HEK293 (cell line): ENCODE measurements at regions not wholly inside any gene's neighbourhood (a gene's known extent, or its start where the extent isn't known, plus 50 kb on each side); places are given as distances from the start of the nearest gene placed in this dataset.

Experiments
- CTCF ChIA-PET: fragments of 350-600 bp; formaldehyde crosslinking; extraction: SDS; loops from one replicate; lab custom pipeline; 2021; ENCODE audit warnings: antibody characterized with exemption; lab: Yijun Ruan, JAX
- POLR2A ChIA-PET: fragments of 300-600 bp; formaldehyde crosslinking; extraction: SDS; loops from one replicate; lab custom pipeline; 2020; ENCODE audit warnings: antibody characterized with exemption, inconsistent platforms; lab: Yijun Ruan, JAX
- H3K27ac ChIP-seq: fragments of 200-500 bp; sonication (Bioruptor generic); 2 replicates; pipeline ENCODE4 v1.5.1; 2014; ENCODE audit warnings: low read depth, low read length, control low read depth, inconsistent platforms; ENCODE audit errors: extremely low read depth
- H3K36me3 ChIP-seq, 2 experiments: fragments of 200-500 bp in 1 of 2; sonication (Bioruptor generic) in 1 of 2; 1 replicate in 1 of 2; 2 replicates in 1 of 2; pipeline ENCODE4 v1.5.1; 2014 to 2017; ENCODE audit warnings: inconsistent platforms in 2 of 2, low read length in 2 of 2; ENCODE audit not compliant: control insufficient read depth in 2 of 2, insufficient read depth in 1 of 2
- H3K4me1 ChIP-seq: fragments of 200-500 bp; sonication (Bioruptor generic); 2 replicates; pipeline ENCODE4 v1.5.1; 2014; ENCODE audit warnings: mild to moderate bottlenecking, low read length, inconsistent platforms; ENCODE audit not compliant: control insufficient read depth, insufficient read depth
- H3K4me3 ChIP-seq: 2 replicates; pipeline ENCODE4 v1.5.1; 2011; ENCODE audit warnings: low read depth, mild to moderate bottlenecking, control low read depth, low read length, moderate library complexity
- H3K9me3 ChIP-seq: fragments of 200-500 bp; sonication (Bioruptor generic); 2 replicates; pipeline ENCODE4 v1.5.1; 2014; ENCODE audit warnings: low read depth, low read length, inconsistent platforms; ENCODE audit not compliant: control insufficient read depth, insufficient read depth
- EGR2 ChIP-seq: fragments of 450-650 bp; formaldehyde crosslinking; IDR thresholded peaks from 2 replicates; pipeline ENCODE4 v1.5.1; 2016; ENCODE audit warnings: low read depth, missing biosample characterization, missing genetic modification characterization
- KLF7 ChIP-seq: fragments of 450-650 bp; formaldehyde crosslinking; IDR thresholded peaks from 2 replicates; pipeline ENCODE4 v1.5.1; 2016; ENCODE audit warnings: missing biosample characterization, missing genetic modification characterization, borderline replicate concordance
- PRDM1 ChIP-seq: fragments of 450-650 bp; formaldehyde crosslinking; IDR thresholded peaks from 2 replicates; pipeline ENCODE4; 2016; ENCODE audit warnings: missing biosample characterization, missing genetic modification characterization
- SCRT2 ChIP-seq: fragments of 450-650 bp; formaldehyde crosslinking; IDR thresholded peaks from 2 replicates; pipeline ENCODE4 v1.5.1; 2016; ENCODE audit warnings: missing biosample characterization, missing genetic modification characterization
- WT1 ChIP-seq: fragments of 450-650 bp; formaldehyde crosslinking; IDR thresholded peaks from 2 replicates; pipeline ENCODE4 v1.5.1; 2016; ENCODE audit warnings: missing biosample characterization, missing genetic modification characterization
- ZBTB17 ChIP-seq: fragments of 450-650 bp; formaldehyde crosslinking; IDR thresholded peaks from 2 replicates; pipeline ENCODE4 v1.5.1; 2016; ENCODE audit warnings: missing biosample characterization, missing genetic modification characterization
- ZBTB48 ChIP-seq: fragments of 450-650 bp; formaldehyde crosslinking; IDR thresholded peaks from 2 replicates; pipeline ENCODE4 v1.5.1; 2016; ENCODE audit warnings: missing biosample characterization, missing genetic modification characterization
- ZFHX2 ChIP-seq: fragments of 450-650 bp; formaldehyde crosslinking; conservative IDR thresholded peaks from 2 replicates; pipeline ENCODE4 v1.5.1; 2016; ENCODE audit warnings: missing biosample characterization, missing genetic modification characterization
- ZNF140 ChIP-seq: fragments of 450-650 bp; formaldehyde crosslinking; IDR thresholded peaks from 2 replicates; pipeline ENCODE4 v1.5.1; 2016; ENCODE audit warnings: missing biosample characterization, missing genetic modification characterization
- ZNF335 ChIP-seq: fragments of 450-650 bp; formaldehyde crosslinking; conservative IDR thresholded peaks from 2 replicates; pipeline ENCODE4 v1.5.1; 2016; ENCODE audit warnings: missing biosample characterization, missing genetic modification characterization
- ZNF433 ChIP-seq: fragments of 450-650 bp; formaldehyde crosslinking; IDR thresholded peaks from 2 replicates; pipeline ENCODE4 v1.5.1; 2016; ENCODE audit warnings: missing biosample characterization, missing genetic modification characterization, low read depth
- ZNF473 ChIP-seq: fragments of 450-650 bp; formaldehyde crosslinking; IDR thresholded peaks from 2 replicates; pipeline ENCODE4 v1.5.1; 2017; ENCODE audit warnings: missing biosample characterization, missing genetic modification characterization
- ZNF596 ChIP-seq: fragments of 450-650 bp; IDR thresholded peaks from 2 replicates; pipeline ENCODE4 v1.5.0; 2018; ENCODE audit warnings: missing biosample characterization, mild to moderate bottlenecking, missing genetic modification characterization, moderate library complexity
- ZNF777 ChIP-seq: fragments of 450-650 bp; formaldehyde crosslinking; IDR thresholded peaks from 2 replicates; pipeline ENCODE4 v1.5.1; 2017; ENCODE audit warnings: missing biosample characterization, missing genetic modification characterization, borderline replicate concordance
- ZNF830 ChIP-seq: fragments of 450-650 bp; IDR thresholded peaks from 2 replicates; pipeline ENCODE4 v1.5.0; 2018; ENCODE audit warnings: missing biosample characterization, missing genetic modification characterization, low read depth, mild to moderate bottlenecking, moderate library complexity
- TF ChIP-seq, protein P1 (sequence below): fragments of 450-650 bp; formaldehyde crosslinking; IDR thresholded peaks from 2 replicates; pipeline ENCODE4 v1.5.1; 2017; ENCODE audit warnings: missing biosample characterization, missing genetic modification characterization
- TF ChIP-seq, protein P2 (sequence below): fragments of 450-650 bp; formaldehyde crosslinking; IDR thresholded peaks from 2 replicates; pipeline ENCODE4 v1.5.1; 2016; ENCODE audit warnings: missing biosample characterization, missing genetic modification characterization
- TF ChIP-seq, protein P3 (sequence below): fragments of 450-650 bp; formaldehyde crosslinking; IDR thresholded peaks from 2 replicates; pipeline ENCODE4 v1.5.1; 2016; ENCODE audit warnings: missing biosample characterization, missing genetic modification characterization
- TF ChIP-seq, protein P4 (sequence below): fragments of 450-650 bp; formaldehyde crosslinking; IDR thresholded peaks from 2 replicates; pipeline ENCODE4 v1.5.1; 2016; ENCODE audit warnings: missing biosample characterization, missing genetic modification characterization

DNA sequence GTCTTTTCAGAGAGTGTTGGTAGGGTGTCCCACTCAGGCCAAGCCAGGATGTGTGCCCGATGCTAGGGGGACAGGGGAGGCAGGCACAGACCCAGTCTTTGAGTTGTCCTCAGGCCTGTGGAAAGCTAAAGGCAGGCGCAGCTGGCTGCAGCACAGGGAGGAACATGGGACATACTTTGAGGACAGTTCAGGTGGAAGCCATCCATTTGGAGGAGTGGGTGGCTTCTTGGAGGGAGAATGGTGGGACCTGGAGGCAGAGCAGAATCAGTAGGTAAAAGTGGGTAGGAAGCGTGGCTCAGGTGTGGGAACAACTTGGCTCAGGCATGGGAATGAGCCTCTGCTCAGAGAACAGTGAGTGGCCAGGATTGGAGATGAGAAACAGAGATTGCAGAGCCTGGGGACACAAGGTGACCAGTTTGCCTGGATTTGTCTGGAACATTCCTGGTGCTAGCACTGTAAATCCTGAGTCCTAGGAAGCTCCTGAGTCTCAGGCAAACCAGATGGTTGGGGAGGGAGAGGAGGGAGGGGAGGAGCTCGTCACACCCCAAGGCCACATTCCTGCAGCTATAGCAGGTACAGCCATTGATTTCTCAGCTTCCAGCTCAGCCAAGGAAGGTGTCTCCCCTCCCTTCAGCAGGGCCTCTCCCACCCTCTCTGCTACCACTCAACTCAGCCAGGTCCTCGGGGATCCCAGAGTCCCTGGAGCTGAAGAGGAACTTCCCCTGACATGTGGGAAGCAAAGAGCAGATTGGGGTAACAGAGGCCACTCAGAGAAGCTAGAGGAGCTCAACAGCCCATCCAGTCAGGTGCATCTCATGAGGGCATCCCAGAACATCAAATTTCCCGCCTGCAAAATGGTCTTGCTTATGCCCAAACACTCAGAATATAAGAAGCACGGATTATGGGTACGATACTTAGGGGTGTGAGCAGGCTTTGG is 65.2 kb upstream of the TINAGL1 start:
- POLR2A ChIA-PET = no interaction called here
- Histone ChIP-seq H3K9me3 (no peaks in the 10 kb centered on the region), H3K36me3 (no peaks in the 10 kb centered on the region), H3K27ac (no peak overlapping the region), H3K4me3 (no peak overlapping the region), H3K4me1 (no peaks in the 10 kb centered on the region)
- TF ChIP-seq ZBTB17 (tag by site-specific recombination) (no peak), ZFHX2 (peak; percentile 34), EGR2 (tag by site-specific recombination) (peak; percentile 70), SCRT2 (tag by site-specific recombination) (no peak)
- CTCF ChIA-PET = interaction anchor here (0.5 to 2.5 kb wide), 2 partner anchors 10 to 330 kb away, joined by 3 to 13 read pairs; no protein-coding TSS in a partner anchor

DNA sequence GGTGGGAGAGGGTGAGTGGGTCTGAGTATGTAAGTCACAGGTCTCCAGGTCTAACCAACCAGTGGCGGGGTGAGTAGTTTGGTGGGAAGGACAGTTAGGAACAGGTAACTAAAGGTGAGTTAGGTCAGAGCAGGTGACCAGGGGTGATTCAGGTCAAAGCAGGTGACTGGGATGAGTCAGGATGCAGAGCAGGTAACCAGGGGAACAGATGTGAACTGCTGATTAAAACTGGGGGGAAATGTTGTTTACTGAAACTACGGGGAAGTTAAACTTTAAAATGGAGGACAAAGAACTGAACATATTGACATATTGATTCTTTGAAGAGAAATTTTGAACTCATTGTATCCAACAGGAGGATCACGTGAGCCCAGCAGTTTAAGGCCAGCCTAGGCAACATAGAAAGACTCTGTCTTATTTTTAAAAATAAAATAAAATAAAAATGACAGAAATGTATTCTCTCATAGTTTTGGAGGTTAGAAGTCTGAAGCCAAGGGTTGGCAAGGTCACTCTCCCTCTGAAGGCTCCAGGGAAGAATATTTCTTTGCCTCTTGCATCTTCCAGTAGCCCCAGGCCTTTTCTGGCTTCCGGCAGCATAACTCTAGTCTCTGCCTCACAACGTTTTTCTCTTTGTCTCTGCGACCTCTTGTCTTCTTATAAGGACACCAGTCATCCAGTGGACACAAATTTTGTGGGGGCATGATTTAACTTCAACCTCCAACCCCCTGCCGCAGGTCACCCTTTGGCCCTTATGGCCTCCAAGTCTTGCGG is 64.3 kb upstream of the TINAGL1 start:
- no peak overlapping the region for H3K4me3 ChIP-seq
- POLR2A ChIA-PET = interaction anchor here (0.6 to 0.7 kb wide), 2 partner anchors 118 to 311 kb away, joined by 3 read pairs; no protein-coding TSS in a partner anchor
- no peaks in the 10 kb centered on the region for H3K9me3 ChIP-seq
- CTCF ChIA-PET = interaction anchor here (0.6 to 2.5 kb wide), 2 partner anchors 11 to 464 kb away, joined by 4 to 13 read pairs; no protein-coding TSS in a partner anchor
- H3K36me3 ChIP-seq = no peaks in the 10 kb centered on the region
- no peaks in the 10 kb centered on the region for H3K4me1 ChIP-seq
- no peak overlapping the region for H3K27ac ChIP-seq
- no peak for TF ChIP-seq ZNF335 (tag by site-specific recombination)
- TF ChIP-seq WT1 (tag by site-specific recombination) = no peak
- no peak for TF ChIP-seq ZNF596 (tag by site-specific recombination)
- TF ChIP-seq, protein P1, sequence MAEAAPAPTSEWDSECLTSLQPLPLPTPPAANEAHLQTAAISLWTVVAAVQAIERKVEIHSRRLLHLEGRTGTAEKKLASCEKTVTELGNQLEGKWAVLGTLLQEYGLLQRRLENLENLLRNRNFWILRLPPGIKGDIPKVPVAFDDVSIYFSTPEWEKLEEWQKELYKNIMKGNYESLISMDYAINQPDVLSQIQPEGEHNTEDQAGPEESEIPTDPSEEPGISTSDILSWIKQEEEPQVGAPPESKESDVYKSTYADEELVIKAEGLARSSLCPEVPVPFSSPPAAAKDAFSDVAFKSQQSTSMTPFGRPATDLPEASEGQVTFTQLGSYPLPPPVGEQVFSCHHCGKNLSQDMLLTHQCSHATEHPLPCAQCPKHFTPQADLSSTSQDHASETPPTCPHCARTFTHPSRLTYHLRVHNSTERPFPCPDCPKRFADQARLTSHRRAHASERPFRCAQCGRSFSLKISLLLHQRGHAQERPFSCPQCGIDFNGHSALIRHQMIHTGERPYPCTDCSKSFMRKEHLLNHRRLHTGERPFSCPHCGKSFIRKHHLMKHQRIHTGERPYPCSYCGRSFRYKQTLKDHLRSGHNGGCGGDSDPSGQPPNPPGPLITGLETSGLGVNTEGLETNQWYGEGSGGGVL (tag by site-specific recombination) = no peak
- TF ChIP-seq ZNF777 (tag by site-specific recombination) = no peak
- TF ChIP-seq, protein P2, sequence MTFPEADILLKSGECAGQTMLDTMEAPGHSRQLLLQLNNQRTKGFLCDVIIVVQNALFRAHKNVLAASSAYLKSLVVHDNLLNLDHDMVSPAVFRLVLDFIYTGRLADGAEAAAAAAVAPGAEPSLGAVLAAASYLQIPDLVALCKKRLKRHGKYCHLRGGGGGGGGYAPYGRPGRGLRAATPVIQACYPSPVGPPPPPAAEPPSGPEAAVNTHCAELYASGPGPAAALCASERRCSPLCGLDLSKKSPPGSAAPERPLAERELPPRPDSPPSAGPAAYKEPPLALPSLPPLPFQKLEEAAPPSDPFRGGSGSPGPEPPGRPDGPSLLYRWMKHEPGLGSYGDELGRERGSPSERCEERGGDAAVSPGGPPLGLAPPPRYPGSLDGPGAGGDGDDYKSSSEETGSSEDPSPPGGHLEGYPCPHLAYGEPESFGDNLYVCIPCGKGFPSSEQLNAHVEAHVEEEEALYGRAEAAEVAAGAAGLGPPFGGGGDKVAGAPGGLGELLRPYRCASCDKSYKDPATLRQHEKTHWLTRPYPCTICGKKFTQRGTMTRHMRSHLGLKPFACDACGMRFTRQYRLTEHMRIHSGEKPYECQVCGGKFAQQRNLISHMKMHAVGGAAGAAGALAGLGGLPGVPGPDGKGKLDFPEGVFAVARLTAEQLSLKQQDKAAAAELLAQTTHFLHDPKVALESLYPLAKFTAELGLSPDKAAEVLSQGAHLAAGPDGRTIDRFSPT (tag by site-specific recombination) = no peak
- TF ChIP-seq PRDM1 (tag by site-specific recombination) = no peak
- TF ChIP-seq, protein P3, sequence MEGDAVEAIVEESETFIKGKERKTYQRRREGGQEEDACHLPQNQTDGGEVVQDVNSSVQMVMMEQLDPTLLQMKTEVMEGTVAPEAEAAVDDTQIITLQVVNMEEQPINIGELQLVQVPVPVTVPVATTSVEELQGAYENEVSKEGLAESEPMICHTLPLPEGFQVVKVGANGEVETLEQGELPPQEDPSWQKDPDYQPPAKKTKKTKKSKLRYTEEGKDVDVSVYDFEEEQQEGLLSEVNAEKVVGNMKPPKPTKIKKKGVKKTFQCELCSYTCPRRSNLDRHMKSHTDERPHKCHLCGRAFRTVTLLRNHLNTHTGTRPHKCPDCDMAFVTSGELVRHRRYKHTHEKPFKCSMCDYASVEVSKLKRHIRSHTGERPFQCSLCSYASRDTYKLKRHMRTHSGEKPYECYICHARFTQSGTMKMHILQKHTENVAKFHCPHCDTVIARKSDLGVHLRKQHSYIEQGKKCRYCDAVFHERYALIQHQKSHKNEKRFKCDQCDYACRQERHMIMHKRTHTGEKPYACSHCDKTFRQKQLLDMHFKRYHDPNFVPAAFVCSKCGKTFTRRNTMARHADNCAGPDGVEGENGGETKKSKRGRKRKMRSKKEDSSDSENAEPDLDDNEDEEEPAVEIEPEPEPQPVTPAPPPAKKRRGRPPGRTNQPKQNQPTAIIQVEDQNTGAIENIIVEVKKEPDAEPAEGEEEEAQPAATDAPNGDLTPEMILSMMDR (tag by site-specific recombination) = no peak

DNA sequence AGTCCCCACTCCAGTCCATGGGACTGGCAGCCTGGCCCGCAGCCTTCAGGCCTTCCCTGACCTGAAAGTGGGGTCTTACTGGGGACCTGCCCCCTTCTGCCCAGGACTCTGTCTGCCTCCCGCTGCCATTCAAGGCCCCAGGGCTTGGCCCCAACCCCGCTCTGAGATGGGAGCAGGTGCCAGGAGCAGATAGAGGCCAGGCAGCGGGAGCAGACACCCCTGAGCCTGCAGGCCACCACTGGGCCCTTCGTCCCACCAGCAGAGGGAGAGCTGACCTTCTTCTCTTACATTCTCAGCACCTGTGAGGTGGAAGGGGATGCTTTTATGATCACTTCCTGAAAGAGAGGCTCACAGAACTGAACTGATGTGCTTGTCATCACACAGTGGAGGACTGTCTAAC is 62.2 kb upstream of the TINAGL1 start:
- Histone ChIP-seq H3K27ac (no peak overlapping the region), H3K36me3 (no peaks in the 10 kb centered on the region), H3K4me1 (no peaks in the 10 kb centered on the region), H3K4me3 (no peak overlapping the region), H3K9me3 (no peaks in the 10 kb centered on the region)
- POLR2A ChIA-PET = no interaction called here
- CTCF ChIA-PET = interaction anchor here (0.9 kb wide), 1 partner anchor 35 kb away, joined by 3 read pairs; no protein-coding TSS in a partner anchor
- TF ChIP-seq ZNF473 (tag by site-specific recombination) (no peak), ZNF433 (tag by site-specific recombination) (no peak), ZNF140 (no peak), ZBTB17 (tag by site-specific recombination) (no peak), KLF7 (tag by site-specific recombination) (no peak), ZNF596 (tag by site-specific recombination) (no peak), ZNF777 (tag by site-specific recombination) (no peak), ZBTB48 (tag by site-specific recombination) (no peak), ZNF830 (tag by site-specific recombination) (no peak)
- TF ChIP-seq, protein P4, sequence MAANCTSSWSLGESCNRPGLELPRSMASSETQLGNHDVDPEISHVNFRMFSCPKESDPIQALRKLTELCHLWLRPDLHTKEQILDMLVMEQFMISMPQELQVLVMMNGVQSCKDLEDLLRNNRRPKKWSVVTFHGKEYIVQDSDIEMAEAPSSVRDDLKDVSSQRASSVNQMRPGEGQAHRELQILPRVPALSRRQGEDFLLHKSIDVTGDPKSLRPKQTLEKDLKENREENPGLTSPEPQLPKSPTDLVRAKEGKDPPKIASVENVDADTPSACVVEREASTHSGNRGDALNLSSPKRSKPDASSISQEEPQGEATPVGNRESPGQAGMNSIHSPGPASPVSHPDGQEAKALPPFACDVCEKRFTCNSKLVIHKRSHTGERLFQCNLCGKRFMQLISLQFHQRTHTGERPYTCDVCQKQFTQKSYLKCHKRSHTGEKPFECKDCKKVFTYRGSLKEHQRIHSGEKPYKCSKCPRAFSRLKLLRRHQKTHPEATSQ (tag by site-specific recombination) = no peak
